ENCODE measurements at regions not wholly inside any gene's neighbourhood (a gene's known extent, or its start where the extent isn't known, plus 50 kb on each side); places are given as distances from the start of the nearest gene placed in this dataset.

- TF ChIP-seq CTCF (IDR thresholded peaks at IDR 0.05): no peak
- TF ChIP-seq POLR2AphosphoS5 (IDR thresholded peaks at IDR 0.05): no peak
- TF ChIP-seq POLR2A (IDR thresholded peaks at IDR 0.05; ENCODE audit: low read depth): no peak
These were observed 78.6 kb upstream of the RGMB start for GRCh38 chr5:98694902-98695301.
